ENCODE measurements at regions not wholly inside any gene's neighbourhood (a gene's known extent, or its start where the extent isn't known, plus 50 kb on each side); places are given as distances from the start of the nearest gene placed in this dataset.
A peak's percentile ranks its signal among the peaks of the same experiment; 100 is the strongest.

- H3F3A ChIP-seq (ENCODE audit: control insufficient read depth, insufficient read depth): no peaks in the 10 kb centered on the region
- H3K27me3 ChIP-seq (ENCODE audit: control insufficient read depth, low read length): no peaks in the 10 kb centered on the region
- peaks cover 5% of the 10 kb centered on the region for H3K4me1 ChIP-seq (ENCODE audit: control insufficient read depth, low read length)
- no peak overlapping the region for H3K4me2 ChIP-seq (ENCODE audit: low read length)
- TF ChIP-seq CTCF (IDR thresholded peaks at IDR 0.05; ENCODE audit: low read depth, low read length, poor library complexity, severe bottlenecking): no peak
- TF ChIP-seq EZH2phosphoT487 (IDR thresholded peaks at IDR 0.05; ENCODE audit: borderline replicate concordance, low read length): no peak
- H3K9me3 ChIP-seq (ENCODE audit: control insufficient read depth, insufficient read depth, low read length): no peaks in the 10 kb centered on the region; the same call in 1 of the 2 replicates
- H4K20me1 ChIP-seq (ENCODE audit: control insufficient read depth, insufficient read depth, low read depth, low read length): no peaks in the 10 kb centered on the region
- no peaks in the 10 kb centered on the region for H3K36me3 ChIP-seq (ENCODE audit: control insufficient read depth, low read length)
- no peak overlapping the region for H3K4me3 ChIP-seq (ENCODE audit: low read length)
- no peaks in the 10 kb centered on the region for H3K79me2 ChIP-seq (ENCODE audit: control insufficient read depth, low read length)
- no peak overlapping the region for H3K27ac ChIP-seq (ENCODE audit: low read depth, low read length)
- no peaks in the 10 kb centered on the region for H3K9me2 ChIP-seq (replicated peaks; ENCODE audit: control insufficient read depth, low read length)
These were observed 159.8 kb upstream of the HMHB1 start for GRCh38 chr5:143652108-143652700.

- H3K4me2 ChIP-seq (ENCODE audit: low read length): no peak overlapping the region
- H3K9me3 ChIP-seq (ENCODE audit: control insufficient read depth, insufficient read depth, low read length): no peaks in the 10 kb centered on the region; the same call in 1 of the 2 replicates
- H3K36me3 ChIP-seq (ENCODE audit: control insufficient read depth, low read length): no peaks in the 10 kb centered on the region
- no peaks in the 10 kb centered on the region for H3K79me2 ChIP-seq (ENCODE audit: control insufficient read depth, low read length)
- no peaks in the 10 kb centered on the region for H3K9me2 ChIP-seq (replicated peaks; ENCODE audit: control insufficient read depth, low read length)
- TF ChIP-seq EZH2phosphoT487 (IDR thresholded peaks at IDR 0.05; ENCODE audit: borderline replicate concordance, low read length): no peak
- no peak for TF ChIP-seq CTCF (IDR thresholded peaks at IDR 0.05; ENCODE audit: low read depth, low read length, poor library complexity, severe bottlenecking)
- H3K4me1 ChIP-seq (ENCODE audit: control insufficient read depth, low read length): no peaks in the 10 kb centered on the region
- H3F3A ChIP-seq (ENCODE audit: control insufficient read depth, insufficient read depth): no peaks in the 10 kb centered on the region
- H4K20me1 ChIP-seq (ENCODE audit: control insufficient read depth, insufficient read depth, low read depth, low read length): no peaks in the 10 kb centered on the region
- no peaks in the 10 kb centered on the region for H3K27me3 ChIP-seq (ENCODE audit: control insufficient read depth, low read length)
- H3K4me3 ChIP-seq (ENCODE audit: low read length): no peak overlapping the region
- H3K27ac ChIP-seq (ENCODE audit: low read depth, low read length): no peak overlapping the region
These were observed 161.9 kb upstream of the HMHB1 start for GRCh38 chr5:143649937-143650621.

GRCh38 chr5:143648696-143649095 is 163.3 kb upstream of the HMHB1 start:
- Histone ChIP-seq H3K36me3 (ENCODE audit: control insufficient read depth, low read length) (no peaks in the 10 kb centered on the region), H3K4me3 (ENCODE audit: low read length) (no peak overlapping the region), H3K79me2 (ENCODE audit: control insufficient read depth, low read length) (no peaks in the 10 kb centered on the region), H3K9me3 (ENCODE audit: control insufficient read depth, insufficient read depth, low read length) (no peaks in the 10 kb centered on the region; the same call in 1 of the 2 replicates), H3K4me1 (ENCODE audit: control insufficient read depth, low read length) (no peaks in the 10 kb centered on the region), H4K20me1 (ENCODE audit: control insufficient read depth, insufficient read depth, low read depth, low read length) (no peaks in the 10 kb centered on the region), H3K4me2 (ENCODE audit: low read length) (no peak overlapping the region), H3K27ac (ENCODE audit: low read depth, low read length) (no peak overlapping the region), H3F3A (ENCODE audit: control insufficient read depth, insufficient read depth) (no peaks in the 10 kb centered on the region), H3K27me3 (ENCODE audit: control insufficient read depth, low read length) (no peaks in the 10 kb centered on the region), H3K9me2 (replicated peaks; ENCODE audit: control insufficient read depth, low read length) (no peaks in the 10 kb centered on the region)
- TF ChIP-seq EZH2phosphoT487 (IDR thresholded peaks at IDR 0.05; ENCODE audit: borderline replicate concordance, low read length): no peak
- peak; percentile 8 for TF ChIP-seq CTCF (IDR thresholded peaks at IDR 0.05; ENCODE audit: low read depth, low read length, poor library complexity, severe bottlenecking)

All from DOHH2 (cell line).